SK-N-MC (cell line): ENCODE measurements at regions not wholly inside any gene's neighbourhood (a gene's known extent, or its start where the extent isn't known, plus 50 kb on each side); places are given as distances from the start of the nearest gene placed in this dataset.

ENCODE experiments used
- EZH2 ChIP-seq: fragments of 200-600 bp; sonication (generic); IDR thresholded peaks from one replicate; pipeline ENCODE4 v1.6.1; 2017; ENCODE audit warnings: antibody characterized with exemption
- FOXP2 ChIP-seq: optimal IDR thresholded peaks from 2 replicates; pipeline ENCODE3; 2011; ENCODE audit warnings: mild to moderate bottlenecking, moderate library complexity; ENCODE audit not compliant: insufficient read depth; ENCODE audit errors: extremely low read length, control extremely low read depth
- POLR2AphosphoS5 ChIP-seq: IDR thresholded peaks from 2 replicates; pipeline ENCODE4 v1.6.1; 2012; ENCODE audit warnings: mild to moderate bottlenecking, low read depth, low read length, borderline replicate concordance

GRCh38 chr2:207231967-207232366, 66.2 kb upstream of the KLF7 start:
- TF ChIP-seq POLR2AphosphoS5: no peak
- TF ChIP-seq EZH2: no peak
- no peak for TF ChIP-seq FOXP2
